Left lung (tissue), 4 donors: ENCODE measurements at regions not wholly inside any gene's neighbourhood (a gene's known extent, or its start where the extent isn't known, plus 50 kb on each side); places are given as distances from the start of the nearest gene placed in this dataset.

ENCODE experiments used
- ATAC-seq: fragments of 200-7000 bp; cut with Tn5 transposase; one replicate; pipeline ENCODE4 v1.9.1; 2020; ENCODE audit warnings: moderate library complexity
- DNase-seq, 4 donors: peaks; one replicate each; pipeline ENCODE4 v3.0.0-alpha.2; 2013 to 2020
- H3K27ac ChIP-seq, 2 donors: fragments of 200-600 bp; sonication (generic) in 1 of 2; one replicate each; pipeline versions ENCODE4 v1.5.0 to v1.8.0; 2020 to 2021
- H3K27me3 ChIP-seq, 2 donors: fragments of 200-600 bp; sonication (generic) in 1 of 2; one replicate each; pipeline versions ENCODE4 v1.5.0 to v1.8.0; 2020 to 2021
- H3K36me3 ChIP-seq, 2 donors: fragments of 200-600 bp; sonication (generic) in 1 of 2; one replicate each; pipeline versions ENCODE4 v1.5.0 to v1.8.0; 2020 to 2021
- H3K4me1 ChIP-seq, 2 donors: fragments of 200-600 bp; one replicate each; pipeline ENCODE4 v1.8.0; 2021
- H3K4me3 ChIP-seq, 2 donors: fragments of 200-600 bp; sonication (generic) in 1 of 2; one replicate each; pipeline versions ENCODE4 v1.5.0 to v1.8.0; 2020 to 2021; ENCODE audit warnings: mild to moderate bottlenecking in 1 of 2
- H3K9me3 ChIP-seq, 2 donors: fragments of 200-600 bp; sonication (generic) in 1 of 2; one replicate each; pipeline versions ENCODE4 v1.5.0 to v1.8.0; 2020 to 2021
- intact Hi-C, 2 donors: fragments of 100-400 bp; cut with DNase I; formaldehyde crosslinking; loops; one replicate each; pipeline versions ENCODE4 v1.11.2 to v1.14.2; 2022
- TF ChIP-seq, protein P1 (sequence below), 2 donors: fragments of 200-600 bp; sonication (generic) in 1 of 2; IDR thresholded peaks; one replicate each; pipeline versions ENCODE4 v1.5.0 to v1.8.0; 2021; ENCODE audit warnings: antibody characterized with exemption in 2 of 2
- donor health status: DM: no; HTN: yes; CAD: no.
- donor health status: DM: no; HTN: no; CAD: no.

- Histone ChIP-seq H3K36me3 (no peaks in the 10 kb centered on the region), H3K4me3 (no peak overlapping the region), H3K27me3 (no peaks in the 10 kb centered on the region), H3K9me3 (peaks cover 0 to 5% of the 10 kb centered on the region in 2 donors), H3K27ac (no peak overlapping the region), H3K4me1 (no peaks in the 10 kb centered on the region)
- no peak for DNase-seq
- ATAC-seq: no peak
- intact Hi-C loops: no loop called here
- TF ChIP-seq, protein P1, sequence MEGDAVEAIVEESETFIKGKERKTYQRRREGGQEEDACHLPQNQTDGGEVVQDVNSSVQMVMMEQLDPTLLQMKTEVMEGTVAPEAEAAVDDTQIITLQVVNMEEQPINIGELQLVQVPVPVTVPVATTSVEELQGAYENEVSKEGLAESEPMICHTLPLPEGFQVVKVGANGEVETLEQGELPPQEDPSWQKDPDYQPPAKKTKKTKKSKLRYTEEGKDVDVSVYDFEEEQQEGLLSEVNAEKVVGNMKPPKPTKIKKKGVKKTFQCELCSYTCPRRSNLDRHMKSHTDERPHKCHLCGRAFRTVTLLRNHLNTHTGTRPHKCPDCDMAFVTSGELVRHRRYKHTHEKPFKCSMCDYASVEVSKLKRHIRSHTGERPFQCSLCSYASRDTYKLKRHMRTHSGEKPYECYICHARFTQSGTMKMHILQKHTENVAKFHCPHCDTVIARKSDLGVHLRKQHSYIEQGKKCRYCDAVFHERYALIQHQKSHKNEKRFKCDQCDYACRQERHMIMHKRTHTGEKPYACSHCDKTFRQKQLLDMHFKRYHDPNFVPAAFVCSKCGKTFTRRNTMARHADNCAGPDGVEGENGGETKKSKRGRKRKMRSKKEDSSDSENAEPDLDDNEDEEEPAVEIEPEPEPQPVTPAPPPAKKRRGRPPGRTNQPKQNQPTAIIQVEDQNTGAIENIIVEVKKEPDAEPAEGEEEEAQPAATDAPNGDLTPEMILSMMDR (IDR thresholded peaks at IDR 0.05): no peak
Observed at GRCh38 chr4:138105331-138105730, 136.8 kb downstream of the SLC7A11 start.

DNA sequence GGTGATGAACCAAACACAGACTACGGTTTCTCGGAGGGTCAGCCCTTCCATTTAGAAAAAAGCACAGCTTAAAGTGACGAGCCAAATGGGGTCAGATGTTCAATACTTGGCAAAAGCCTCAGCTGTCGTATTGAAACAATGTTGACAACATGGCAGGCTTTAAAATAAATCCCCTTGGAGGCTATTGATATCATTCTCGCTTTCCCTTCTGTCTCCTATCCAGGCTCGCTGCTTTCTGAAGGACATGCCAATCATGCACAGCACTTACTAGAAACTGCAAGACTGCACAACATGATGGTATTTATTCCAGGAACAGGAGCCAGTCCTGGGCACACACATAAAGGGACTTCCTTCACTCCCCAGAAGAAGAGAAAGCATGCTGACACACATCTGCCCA, 137.9 kb downstream of the SLC7A11 start:
- H3K9me3 ChIP-seq: peaks cover 0 to 5% of the 10 kb centered on the region in 2 donors
- no peak for ATAC-seq
- intact Hi-C loops: no loop called here
- H3K36me3 ChIP-seq: no peaks in the 10 kb centered on the region
- no peak overlapping the region for H3K27ac ChIP-seq
- TF ChIP-seq, protein P1 (IDR thresholded peaks at IDR 0.05): no peak
- H3K4me3 ChIP-seq: no peak overlapping the region
- DNase-seq: no peak
- H3K4me1 ChIP-seq: no peaks in the 10 kb centered on the region
- no peaks in the 10 kb centered on the region for H3K27me3 ChIP-seq

DNA sequence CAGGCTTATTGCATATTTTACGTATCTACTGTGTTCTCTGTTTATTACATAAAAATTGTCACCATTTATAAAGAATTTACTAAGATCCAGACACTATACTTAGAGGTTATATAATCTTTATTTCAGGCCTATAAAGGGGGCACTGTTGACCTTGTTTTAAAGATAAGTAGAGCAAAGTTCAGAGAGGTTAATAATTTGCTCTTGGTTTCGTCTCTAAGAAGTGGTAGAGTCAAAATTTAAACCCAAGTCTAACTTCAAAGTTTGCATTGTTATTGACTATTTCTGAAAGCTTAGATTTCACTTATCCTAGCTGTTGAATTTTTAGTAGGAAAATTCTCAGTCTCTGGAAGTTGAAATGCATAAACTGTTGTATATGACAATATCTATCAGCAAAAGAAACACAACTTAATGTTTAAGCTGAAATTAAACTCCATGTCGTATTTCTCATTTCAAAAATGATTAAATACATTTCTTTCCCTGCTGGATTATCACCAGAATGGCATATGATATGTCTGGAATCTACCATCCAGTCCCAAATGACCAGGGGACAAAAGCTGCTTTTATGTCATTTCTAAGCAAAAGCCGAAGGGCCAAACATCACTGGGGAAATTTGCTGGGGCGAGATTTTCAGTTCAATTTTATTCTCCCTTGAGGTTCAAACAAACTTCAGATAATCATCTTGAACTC, 138.4 kb downstream of the SLC7A11 start:
- peaks cover 0 to 4% of the 10 kb centered on the region in 2 donors for H3K9me3 ChIP-seq
- H3K27me3 ChIP-seq: no peaks in the 10 kb centered on the region
- no peaks in the 10 kb centered on the region for H3K4me1 ChIP-seq
- no peak overlapping the region for H3K27ac ChIP-seq
- no peaks in the 10 kb centered on the region for H3K36me3 ChIP-seq
- TF ChIP-seq, protein P1 (IDR thresholded peaks at IDR 0.05): no peak
- DNase-seq: no peak
- no peak for ATAC-seq
- intact Hi-C loops: no loop called here
- H3K4me3 ChIP-seq: no peak overlapping the region

DNA sequence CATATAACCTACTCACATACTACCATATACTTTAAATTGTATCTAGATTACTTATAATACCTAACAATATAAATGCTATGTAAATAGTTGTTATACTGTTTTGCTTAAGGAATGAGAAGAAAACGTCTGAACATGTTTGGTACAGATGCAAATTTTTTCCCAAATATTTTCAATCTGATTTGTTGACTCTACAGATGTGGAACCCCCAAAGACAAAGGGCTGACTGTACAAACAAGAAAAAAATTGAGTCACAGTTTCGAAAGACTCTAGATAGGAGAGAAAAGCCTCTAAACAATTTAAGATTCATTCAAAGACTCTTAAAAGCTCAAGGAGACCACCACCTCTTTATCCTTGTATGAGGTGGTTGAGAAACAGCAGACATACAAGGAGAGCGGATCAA, 142.8 kb downstream of the SLC7A11 start:
- ATAC-seq (no peak), DNase-seq (no peak)
- Histone ChIP-seq H3K27me3 (no peaks in the 10 kb centered on the region), H3K4me1 (no peaks in the 10 kb centered on the region), H3K9me3 (no peaks in the 10 kb centered on the region), H3K36me3 (no peaks in the 10 kb centered on the region), H3K4me3 (no peak overlapping the region), H3K27ac (no peak overlapping the region)
- TF ChIP-seq, protein P1 (IDR thresholded peaks at IDR 0.05): no peak
- intact Hi-C loops: no loop called here

- TF ChIP-seq, protein P1 (IDR thresholded peaks at IDR 0.05): no peak
- ATAC-seq (no peak), DNase-seq (no peak)
- Histone ChIP-seq H3K27ac (no peak overlapping the region), H3K27me3 (no peaks in the 10 kb centered on the region), H3K9me3 (no peaks in the 10 kb centered on the region), H3K4me3 (no peak overlapping the region), H3K4me1 (no peaks in the 10 kb centered on the region), H3K36me3 (no peaks in the 10 kb centered on the region)
- intact Hi-C loops: no loop called here
Observed at GRCh38 chr4:138097912-138098600, 144.1 kb downstream of the SLC7A11 start.
